ENCODE measurements at regions not wholly inside any gene's neighbourhood (a gene's known extent, or its start where the extent isn't known, plus 50 kb on each side); places are given as distances from the start of the nearest gene placed in this dataset.

GRCh38 chr21:21605521-21605920, 607.3 kb downstream of the NCAM2 start:
- Mint-ChIP-seq H3K4me1 (no peaks in the 10 kb centered on the region), H3K27ac (no peak overlapping the region), H3K36me3 (no peaks in the 10 kb centered on the region), H3K4me3 (no peak overlapping the region), H3K27me3 (no peaks in the 10 kb centered on the region), H3K9me3 (peaks cover 0 to 16% (median 3%) of the 10 kb centered on the region in 11 donors)
- ATAC-seq = no peak
- no peak for DNase-seq
- no peak overlapping the region for H3K4me3 ChIP-seq (ENCODE audit: low read length)
- intact Hi-C loops (cut with micrococcal nuclease) = no loop called here
- no peak overlapping the region for H3K27ac ChIP-seq (ENCODE audit: low read depth, low read length)
- ChIA-PET POLR2A (no interaction called here), CTCF (no interaction called here)
- no peaks in the 10 kb centered on the region for H3K27me3 ChIP-seq (ENCODE audit: control insufficient read depth in 2 of 2, insufficient read depth in 2 of 2, low read length in 2 of 2)
- H3K36me3 ChIP-seq (ENCODE audit: control insufficient read depth in 2 of 3, insufficient read depth in 3 of 3, low read length in 3 of 3) = no peaks in the 10 kb centered on the region
- H3K9me3 ChIP-seq (ENCODE audit: control insufficient read depth in 2 of 3, low read length in 3 of 3) = no peaks in the 10 kb centered on the region
- no peaks in the 10 kb centered on the region for H3K4me1 ChIP-seq (ENCODE audit: control insufficient read depth in 2 of 2, insufficient read depth in 2 of 2, low read length in 2 of 2)

DNA sequence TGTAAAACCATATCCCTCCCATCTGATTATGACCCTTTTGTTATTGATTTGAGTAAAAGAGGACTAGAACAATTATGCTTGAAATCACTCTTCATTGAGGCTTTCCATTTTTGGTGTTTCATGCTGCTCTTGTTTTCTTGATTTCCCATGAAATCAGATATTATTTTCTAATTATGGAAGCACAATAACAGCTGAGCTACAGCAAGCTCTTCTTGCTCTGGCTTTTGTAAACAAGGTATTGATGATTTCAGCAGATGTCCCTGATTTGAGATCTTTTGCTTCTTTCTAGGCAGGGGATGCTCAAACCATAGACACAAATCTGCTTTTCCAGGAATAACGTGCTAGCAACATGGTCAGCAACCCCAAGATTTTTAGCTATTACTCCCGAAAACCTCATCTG, 607.8 kb downstream of the NCAM2 start:
- Mint-ChIP-seq H3K27ac (no peak overlapping the region), H3K4me3 (no peak overlapping the region)
- no peaks in the 10 kb centered on the region for H3K9me3 ChIP-seq (ENCODE audit: control insufficient read depth in 2 of 3, low read length in 3 of 3)

GRCh38 chr21:21612466-21612865, 614.3 kb downstream of the NCAM2 start:
- peaks cover 0 to 14% (median 3%) of the 10 kb centered on the region in 11 donors for H3K9me3 Mint-ChIP-seq
- no peaks in the 10 kb centered on the region for H3K4me1 ChIP-seq (ENCODE audit: control insufficient read depth in 2 of 2, insufficient read depth in 2 of 2, low read length in 2 of 2)
- H3K4me3 ChIP-seq (ENCODE audit: low read length) = no peak overlapping the region
- no peak overlapping the region for H3K4me3 Mint-ChIP-seq
- H3K27ac ChIP-seq (ENCODE audit: low read depth, low read length) = no peak overlapping the region
- intact Hi-C loops (cut with micrococcal nuclease) = no loop called here
- no peak for DNase-seq
- H3K27me3 Mint-ChIP-seq = no peaks in the 10 kb centered on the region
- no peak overlapping the region for H3K27ac Mint-ChIP-seq
- ChIA-PET CTCF (no interaction called here), POLR2A (no interaction called here)
- no peaks in the 10 kb centered on the region for H3K4me1 Mint-ChIP-seq
- H3K36me3 ChIP-seq (ENCODE audit: control insufficient read depth in 2 of 3, insufficient read depth in 3 of 3, low read length in 3 of 3) = no peaks in the 10 kb centered on the region
- no peaks in the 10 kb centered on the region for H3K9me3 ChIP-seq (ENCODE audit: control insufficient read depth in 2 of 3, low read length in 3 of 3)
- no peak for ATAC-seq
- H3K27me3 ChIP-seq (ENCODE audit: control insufficient read depth in 2 of 2, insufficient read depth in 2 of 2, low read length in 2 of 2) = no peaks in the 10 kb centered on the region
- no peaks in the 10 kb centered on the region for H3K36me3 Mint-ChIP-seq

More for the DNA sequence above, 607.8 kb downstream of the NCAM2 start:
- H3K4me1 Mint-ChIP-seq = no peaks in the 10 kb centered on the region
- DNase-seq = no peak
- Histone ChIP-seq H3K4me3 (ENCODE audit: low read length) (no peak overlapping the region), H3K27ac (ENCODE audit: low read depth, low read length) (no peak overlapping the region), H3K4me1 (ENCODE audit: control insufficient read depth in 2 of 2, insufficient read depth in 2 of 2, low read length in 2 of 2) (no peaks in the 10 kb centered on the region), H3K36me3 (ENCODE audit: control insufficient read depth in 2 of 3, insufficient read depth in 3 of 3, low read length in 3 of 3) (no peaks in the 10 kb centered on the region), H3K27me3 (ENCODE audit: control insufficient read depth in 2 of 2, insufficient read depth in 2 of 2, low read length in 2 of 2) (no peaks in the 10 kb centered on the region)
- CTCF ChIA-PET = no interaction called here
- POLR2A ChIA-PET = no interaction called here
- peaks cover 0 to 16% (median 3%) of the 10 kb centered on the region in 11 donors for H3K9me3 Mint-ChIP-seq
- H3K27me3 Mint-ChIP-seq = no peaks in the 10 kb centered on the region
- H3K36me3 Mint-ChIP-seq = no peaks in the 10 kb centered on the region
- no peak for ATAC-seq
- intact Hi-C loops (cut with micrococcal nuclease) = no loop called here

GRCh38 chr21:21614966-21615365, 616.8 kb downstream of the NCAM2 start:
- intact Hi-C loops (cut with micrococcal nuclease) = no loop called here
- no peak overlapping the region for H3K27ac Mint-ChIP-seq
- no peaks in the 10 kb centered on the region for H3K36me3 Mint-ChIP-seq
- ChIA-PET POLR2A (no interaction called here), CTCF (no interaction called here)
- Histone ChIP-seq H3K4me1 (ENCODE audit: control insufficient read depth in 2 of 2, insufficient read depth in 2 of 2, low read length in 2 of 2) (no peaks in the 10 kb centered on the region), H3K4me3 (ENCODE audit: low read length) (no peak overlapping the region), H3K9me3 (ENCODE audit: control insufficient read depth in 2 of 3, low read length in 3 of 3) (no peaks in the 10 kb centered on the region), H3K27ac (ENCODE audit: low read depth, low read length) (no peak overlapping the region), H3K36me3 (ENCODE audit: control insufficient read depth in 2 of 3, insufficient read depth in 3 of 3, low read length in 3 of 3) (no peaks in the 10 kb centered on the region), H3K27me3 (ENCODE audit: control insufficient read depth in 2 of 2, insufficient read depth in 2 of 2, low read length in 2 of 2) (no peaks in the 10 kb centered on the region)
- H3K4me1 Mint-ChIP-seq = no peaks in the 10 kb centered on the region
- H3K4me3 Mint-ChIP-seq = no peak overlapping the region
- no peak for ATAC-seq
- peaks cover 0 to 10% (median 2%) of the 10 kb centered on the region in 11 donors for H3K9me3 Mint-ChIP-seq
- DNase-seq = no peak
- H3K27me3 Mint-ChIP-seq = no peaks in the 10 kb centered on the region

- H3K9me3 ChIP-seq (ENCODE audit: control insufficient read depth in 2 of 3, low read length in 3 of 3) = no peaks in the 10 kb centered on the region
- Mint-ChIP-seq H3K27ac (no peak overlapping the region), H3K4me3 (no peak overlapping the region), H3K27me3 (no peaks in the 10 kb centered on the region), H3K4me1 (no peaks in the 10 kb centered on the region), H3K36me3 (peaks cover 0 to 3% (median 0%) of the 10 kb centered on the region in 5 donors), H3K9me3 (peaks cover 0 to 25% (median 3%) of the 10 kb centered on the region in 11 donors)
- ChIA-PET POLR2A (no interaction called here), CTCF (interaction anchor here (0.5 kb wide), 1 partner anchor 292 kb away, joined by 3 read pairs; no protein-coding TSS in a partner anchor)
- no peak for ATAC-seq
- intact Hi-C loops (cut with micrococcal nuclease) = no loop called here
- no peaks in the 10 kb centered on the region for H3K27me3 ChIP-seq (ENCODE audit: control insufficient read depth in 2 of 2, insufficient read depth in 2 of 2, low read length in 2 of 2)
- H3K27ac ChIP-seq (ENCODE audit: low read depth, low read length) = no peak overlapping the region
- no peak for DNase-seq
- no peaks in the 10 kb centered on the region for H3K4me1 ChIP-seq (ENCODE audit: control insufficient read depth in 2 of 2, insufficient read depth in 2 of 2, low read length in 2 of 2)
- H3K4me3 ChIP-seq (ENCODE audit: low read length) = no peak overlapping the region
- H3K36me3 ChIP-seq (ENCODE audit: control insufficient read depth in 2 of 3, insufficient read depth in 3 of 3, low read length in 3 of 3) = no peaks in the 10 kb centered on the region
Observed at GRCh38 chr21:21622460-21623234, 624.4 kb downstream of the NCAM2 start.

DNA sequence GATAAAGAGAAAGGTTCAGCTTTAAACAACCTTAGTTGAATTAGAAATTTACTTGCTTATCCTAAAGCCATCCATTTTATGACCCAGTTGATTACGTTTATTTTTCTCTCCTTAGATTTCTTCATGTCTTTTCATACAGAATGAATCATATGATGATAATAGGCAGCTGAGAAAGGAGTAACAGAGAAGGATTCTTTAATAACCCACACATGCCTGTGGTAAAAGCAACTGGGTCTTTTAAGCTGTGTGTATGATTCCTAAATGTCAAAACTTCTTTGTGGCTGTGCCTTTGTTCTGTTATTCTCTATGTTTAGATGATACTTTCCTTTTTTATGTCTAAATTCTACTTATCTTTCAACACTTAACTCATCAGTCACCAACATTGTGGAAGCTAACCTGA, 626.5 kb downstream of the NCAM2 start:
- Mint-ChIP-seq H3K27ac (no peak overlapping the region), H3K4me3 (no peak overlapping the region), H3K9me3 (peaks cover 0 to 36% (median 3%) of the 10 kb centered on the region in 11 donors), H3K4me1 (no peaks in the 10 kb centered on the region), H3K27me3 (no peaks in the 10 kb centered on the region), H3K36me3 (peaks cover 0 to 3% (median 0%) of the 10 kb centered on the region in 5 donors)
- CTCF ChIA-PET = no interaction called here
- Histone ChIP-seq H3K27ac (ENCODE audit: low read depth, low read length) (no peak overlapping the region), H3K9me3 (ENCODE audit: control insufficient read depth in 2 of 3, low read length in 3 of 3) (no peaks in the 10 kb centered on the region), H3K4me3 (ENCODE audit: low read length) (no peak overlapping the region), H3K36me3 (ENCODE audit: control insufficient read depth in 2 of 3, insufficient read depth in 3 of 3, low read length in 3 of 3) (no peaks in the 10 kb centered on the region), H3K27me3 (ENCODE audit: control insufficient read depth in 2 of 2, insufficient read depth in 2 of 2, low read length in 2 of 2) (no peaks in the 10 kb centered on the region), H3K4me1 (ENCODE audit: control insufficient read depth in 2 of 2, insufficient read depth in 2 of 2, low read length in 2 of 2) (no peaks in the 10 kb centered on the region)
- DNase-seq (no peak), ATAC-seq (no peak)
- POLR2A ChIA-PET = no interaction called here
- intact Hi-C loops (cut with micrococcal nuclease) = no loop called here

GRCh38 chr21:21631961-21632360, 633.8 kb downstream of the NCAM2 start:
- CTCF ChIA-PET = no interaction called here
- POLR2A ChIA-PET = no interaction called here
- Mint-ChIP-seq H3K27ac (no peak overlapping the region), H3K36me3 (peaks cover 0 to 3% (median 0%) of the 10 kb centered on the region in 5 donors), H3K27me3 (no peaks in the 10 kb centered on the region), H3K4me3 (no peak overlapping the region), H3K9me3 (peaks cover 0 to 23% (median 4%) of the 10 kb centered on the region in 11 donors), H3K4me1 (no peaks in the 10 kb centered on the region)
- H3K4me1 ChIP-seq (ENCODE audit: control insufficient read depth in 2 of 2, insufficient read depth in 2 of 2, low read length in 2 of 2) = no peaks in the 10 kb centered on the region
- intact Hi-C loops (cut with micrococcal nuclease) = no loop called here
- H3K9me3 ChIP-seq (ENCODE audit: control insufficient read depth in 2 of 3, low read length in 3 of 3) = no peaks in the 10 kb centered on the region
- H3K27ac ChIP-seq (ENCODE audit: low read depth, low read length) = no peak overlapping the region
- H3K4me3 ChIP-seq (ENCODE audit: low read length) = no peak overlapping the region
- H3K36me3 ChIP-seq (ENCODE audit: control insufficient read depth in 2 of 3, insufficient read depth in 3 of 3, low read length in 3 of 3) = no peaks in the 10 kb centered on the region
- DNase-seq (no peak), ATAC-seq (no peak)
- H3K27me3 ChIP-seq (ENCODE audit: control insufficient read depth in 2 of 2, insufficient read depth in 2 of 2, low read length in 2 of 2) = no peaks in the 10 kb centered on the region

Data from naive thymus-derived CD4-positive, alpha-beta T cell (primary cell).